HL-60/S4 (cell line): ENCODE measurements at regions not wholly inside any gene's neighbourhood (a gene's known extent, or its start where the extent isn't known, plus 50 kb on each side); places are given as distances from the start of the nearest gene placed in this dataset.

Experiments
- in situ Hi-C: fragments of 300-500 bp; cut with MboI; formaldehyde crosslinking; loops from 2 replicates; pipeline ENCODE4 v1.14.3; 2022; ENCODE audit warnings: low sequenced_read_pairs

- in situ Hi-C loops: no loop called here
Observed at GRCh38 chr9:1946526-1947283, 68.4 kb upstream of the SMARCA2 start.

DNA sequence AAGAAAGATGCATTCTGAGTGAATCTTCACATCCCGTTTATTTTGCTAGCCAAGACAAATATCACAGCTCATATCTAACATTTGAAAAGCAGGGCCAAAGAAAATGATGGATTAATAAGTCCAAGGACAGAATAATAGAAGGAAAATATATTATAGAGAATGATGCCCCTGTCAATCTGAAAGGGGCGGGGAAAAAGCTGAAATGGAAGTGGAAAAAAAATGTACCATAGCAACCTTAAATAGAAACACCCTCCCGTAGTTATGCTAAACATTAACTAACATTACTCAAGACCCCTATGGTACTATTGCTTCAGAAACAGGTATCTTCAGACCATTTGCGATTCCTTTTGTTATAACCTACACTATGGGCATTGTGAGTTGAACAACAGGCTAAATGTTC is 67.7 kb upstream of the SMARCA2 start:
- in situ Hi-C loops: no loop called here

GRCh38 chr9:1948541-1948940 is 66.6 kb upstream of the SMARCA2 start:
- in situ Hi-C loops: no loop called here

DNA sequence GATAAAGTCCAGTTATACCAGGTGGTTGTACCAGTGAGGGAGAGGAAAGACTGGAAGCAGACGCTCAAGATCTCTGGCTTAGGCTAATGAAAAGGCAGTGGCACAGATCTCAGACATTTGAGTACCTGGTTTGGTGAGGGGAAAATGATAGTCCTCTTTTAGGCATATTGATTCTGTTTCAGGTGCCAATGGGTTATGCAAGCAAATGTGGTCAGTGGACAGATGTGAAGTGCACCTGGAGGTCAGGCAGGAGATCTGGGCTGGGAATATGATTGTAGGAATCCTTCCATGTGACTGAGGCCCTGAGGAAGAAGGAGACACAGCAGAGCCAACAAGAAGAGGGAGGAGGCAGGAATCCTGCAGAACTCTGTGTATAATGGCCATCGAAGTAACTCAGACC is 63.7 kb upstream of the SMARCA2 start:
- in situ Hi-C loops: no loop called here

DNA sequence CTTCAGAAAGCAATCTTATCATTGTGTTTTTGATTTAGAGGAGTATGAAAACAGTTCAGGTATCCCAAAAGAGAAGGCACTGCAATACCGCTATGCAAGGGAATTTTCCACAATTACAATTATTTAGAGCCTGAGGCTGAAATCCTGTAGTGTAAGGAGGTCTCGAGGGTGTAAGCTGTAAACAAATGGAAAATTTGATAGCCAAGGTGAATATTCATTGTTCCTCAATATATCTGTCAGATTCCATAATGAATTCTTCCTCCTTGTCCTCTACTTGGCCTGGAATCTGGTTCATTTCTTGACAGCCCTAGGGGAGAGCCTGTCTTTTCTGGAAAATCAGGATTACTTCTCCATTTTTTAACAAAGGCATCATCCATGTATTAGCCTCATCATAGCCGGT is 63.1 kb upstream of the SMARCA2 start:
- in situ Hi-C loops: no loop called here

- in situ Hi-C loops: no loop called here
Observed at GRCh38 chr9:1954238-1954637, 60.9 kb upstream of the SMARCA2 start.

DNA sequence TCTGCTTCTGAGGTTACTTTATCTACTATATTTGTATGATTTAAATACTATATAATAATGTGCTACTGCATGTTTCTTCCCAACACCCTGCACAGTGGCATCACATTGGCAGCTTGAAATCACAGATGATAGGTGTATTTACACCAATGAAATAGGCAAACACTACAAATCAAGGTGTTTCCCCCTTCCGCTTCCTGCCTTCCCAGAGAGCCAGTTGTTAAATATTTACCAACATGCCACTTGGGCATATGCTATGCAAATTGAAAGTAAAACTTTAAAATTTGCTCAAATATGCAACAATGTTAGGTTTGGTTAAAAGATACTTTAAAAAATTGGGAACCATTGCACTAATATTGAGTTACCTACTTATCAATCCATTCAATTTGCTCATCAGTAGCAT is 58.2 kb upstream of the SMARCA2 start:
- in situ Hi-C loops: no loop called here

DNA sequence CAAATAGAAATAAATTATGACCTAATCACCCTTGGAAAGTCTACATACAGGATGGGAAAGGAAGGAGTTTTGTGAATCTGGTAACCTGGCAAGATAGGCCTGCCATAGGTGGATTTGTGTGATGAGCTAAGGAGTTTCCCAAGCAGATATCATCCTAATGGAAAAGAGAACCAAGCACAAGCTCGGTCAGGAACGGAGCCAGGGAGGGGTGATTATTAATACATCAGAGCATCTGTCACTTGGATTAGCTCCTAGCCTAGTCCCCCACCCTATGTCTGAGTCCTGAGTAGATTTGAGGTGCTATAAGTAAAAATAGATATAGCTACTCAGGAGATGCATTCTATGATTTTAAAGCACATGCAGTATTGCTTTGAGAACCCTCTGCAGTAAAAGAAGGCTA is 57.3 kb upstream of the SMARCA2 start:
- in situ Hi-C loops: no loop called here

DNA sequence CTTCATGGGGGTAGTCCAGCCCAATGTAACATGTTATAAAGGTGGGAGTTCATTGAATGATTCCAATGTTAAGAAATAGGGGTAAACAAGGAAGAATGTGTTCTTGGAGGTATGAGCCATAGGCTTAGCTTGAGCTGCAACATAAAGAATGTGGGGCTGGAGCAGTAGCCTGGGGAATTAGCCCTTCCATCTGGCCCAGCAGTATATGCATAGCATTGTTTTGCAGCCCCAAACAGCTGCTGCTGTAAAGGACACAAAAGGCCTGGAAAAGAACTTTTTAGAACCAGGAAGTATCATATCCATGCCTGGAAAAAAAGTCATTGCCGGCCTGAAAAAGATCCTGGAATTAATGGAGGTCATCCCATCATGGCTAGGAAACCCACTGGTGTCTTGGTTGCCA is 55.8 kb upstream of the SMARCA2 start:
- in situ Hi-C loops: no loop called here

DNA sequence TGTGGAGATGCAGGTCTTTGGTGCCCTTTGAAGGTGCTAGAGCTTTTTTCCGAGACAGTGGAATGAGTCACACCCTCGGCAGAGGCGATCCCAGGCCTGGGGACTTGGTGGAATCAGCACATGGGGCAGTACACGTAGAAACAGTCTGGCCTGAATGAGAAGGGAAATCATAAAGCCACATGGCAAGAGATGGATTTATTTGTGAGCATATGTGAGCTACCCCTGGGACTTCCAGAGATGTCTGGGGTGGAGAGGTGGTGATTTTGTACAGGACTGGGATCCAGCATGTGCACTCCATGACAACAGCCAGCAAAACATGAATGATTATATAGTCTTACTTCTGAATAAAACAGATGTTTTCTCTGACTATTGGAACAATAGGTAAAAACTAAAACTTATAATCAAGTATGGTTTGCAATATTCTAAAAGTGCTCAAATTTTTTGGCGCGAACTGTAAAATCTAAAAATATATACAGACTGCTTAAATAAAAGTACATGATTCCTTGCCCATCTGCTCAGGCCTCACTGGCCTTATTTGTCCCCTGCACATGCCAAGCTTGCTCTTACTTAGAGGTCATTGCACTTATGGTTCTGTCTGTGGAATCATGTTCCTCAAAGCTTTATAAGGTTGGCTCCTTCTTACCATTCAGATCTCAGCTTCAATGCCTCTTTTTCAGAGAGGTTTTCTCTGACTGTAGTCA is 54.7 kb upstream of the SMARCA2 start:
- in situ Hi-C loops: no loop called here

DNA sequence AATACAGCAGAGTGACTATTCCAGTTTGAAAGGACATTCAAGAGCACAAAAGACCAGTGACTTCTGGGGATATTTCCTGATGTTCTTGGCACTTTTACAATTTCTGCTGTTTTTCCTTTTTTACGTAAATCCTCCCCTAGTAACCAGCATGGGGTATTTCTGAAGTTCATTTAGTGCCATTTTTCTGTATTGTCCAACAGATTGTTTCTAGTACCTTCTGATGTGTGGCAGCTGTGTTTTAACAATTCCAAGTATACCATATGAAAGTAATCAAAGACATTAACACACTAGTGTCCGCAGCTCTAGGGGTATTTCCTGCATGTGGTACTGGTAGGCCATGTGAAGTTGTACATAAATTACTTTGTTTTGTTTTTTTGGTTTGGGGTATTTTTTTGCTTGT is 53.0 kb upstream of the SMARCA2 start:
- in situ Hi-C loops: no loop called here

GRCh38 chr9:1962588-1963106 is 52.5 kb upstream of the SMARCA2 start:
- in situ Hi-C loops: no loop called here

DNA sequence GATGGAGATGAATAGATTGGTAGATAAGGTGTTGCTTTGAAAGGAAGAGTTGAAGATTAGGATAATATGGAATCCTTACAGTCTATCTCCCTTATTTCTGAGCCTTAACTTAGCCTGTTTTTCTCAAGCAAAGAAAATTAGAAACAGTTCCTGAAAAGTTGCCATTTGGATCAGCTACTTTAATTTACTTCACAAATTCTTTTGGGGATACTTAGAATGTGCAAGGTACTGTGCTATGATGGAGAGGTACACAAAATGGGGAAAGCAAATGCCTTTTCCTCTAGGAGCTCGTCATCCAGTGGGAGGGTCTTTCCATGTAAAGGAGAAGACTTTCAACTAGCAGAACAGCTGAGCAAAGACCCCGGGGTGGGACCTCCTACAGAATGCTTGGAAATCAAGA is 51.1 kb upstream of the SMARCA2 start:
- in situ Hi-C loops: no loop called here
